HepG2 (cell line): ENCODE measurements at regions not wholly inside any gene's neighbourhood (a gene's known extent, or its start where the extent isn't known, plus 50 kb on each side); places are given as distances from the start of the nearest gene placed in this dataset.

Experiments used
- ATAC-seq: fragments of 200-7000 bp; cut with Tn5 transposase; 3 replicates; pipeline ENCODE4 v1.9.1; 2020; ENCODE audit warnings: mild to moderate bottlenecking, moderate library complexity
- BruUV-seq: library from RNA; stranded (reverse); fragments of 400-500 nt; replicated peaks from 2 replicates; lab custom pipeline; 2021; lab: Mats Ljungman, UMichigan
- CTCF ChIA-PET: fragments of 300-600 bp; formaldehyde crosslinking; extraction: SDS; loops from one replicate; lab custom pipeline; 2021; ENCODE audit warnings: low total read pairs, inconsistent platforms, low intra/inter-chr PET ratio; lab: Yijun Ruan, JAX
- POLR2A ChIA-PET: fragments of 350-600 bp; sonication (Branson Sonifier 250); formaldehyde crosslinking; loops from one replicate; lab custom pipeline; 2020; ENCODE audit warnings: antibody characterized with exemption, inconsistent platforms; lab: Yijun Ruan, JAX
- DNase-seq: peaks from one replicate; pipeline ENCODE4 v3.0.0-alpha.2; 2015; ENCODE audit warnings: low spot score
- FAIRE-seq: peaks from 3 replicates; lab custom pipeline; 2011; peaks lifted over from hg19 to GRCh38; lab: Jason Lieb, UNC
- H2AFZ ChIP-seq: one replicate; pipeline ENCODE4 v1.6.1; 2011; ENCODE audit warnings: low read length, inconsistent platforms
- H3K27ac ChIP-seq: fragments of 300-600 bp; 3 replicates; pipeline ENCODE4 v1.8.0; 2011; ENCODE audit warnings: mixed run types, mild to moderate bottlenecking, mixed read lengths, low read length, inconsistent platforms; ENCODE audit not compliant: insufficient read depth; ENCODE audit errors: extremely low read length
- H3K27me3 ChIP-seq, 2 experiments: fragments of 200-600 bp in 1 of 2; 2 replicates in 1 of 2; 3 replicates in 1 of 2; pipeline versions ENCODE4 v1.6.0 to v1.8.0; 2011; ENCODE audit warnings: low read length in 2 of 2, mild to moderate bottlenecking in 2 of 2, moderate library complexity in 2 of 2, inconsistent platforms in 1 of 2; ENCODE audit not compliant: insufficient read depth in 2 of 2, control insufficient read depth in 1 of 2
- H3K36me3 ChIP-seq, 2 experiments: fragments of 200-600 bp in 1 of 2; replicated peaks in 1 of 2; 2 replicates in 1 of 2; 3 replicates in 1 of 2; pipeline versions ENCODE4 v1.5.1 to v1.8.0; 2011; ENCODE audit warnings: low read length in 2 of 2, inconsistent platforms in 1 of 2; ENCODE audit not compliant: insufficient read depth in 2 of 2, control insufficient read depth in 1 of 2
- H3K4me1 ChIP-seq: 2 replicates; pipeline ENCODE4 v1.5.1; 2012; ENCODE audit warnings: low read length, inconsistent platforms; ENCODE audit not compliant: insufficient read depth
- H3K4me2 ChIP-seq: 2 replicates; pipeline ENCODE4 v1.6.0; 2011; ENCODE audit warnings: low read depth, low read length, inconsistent platforms
- H3K4me3 ChIP-seq, 3 experiments: fragments of 200-600 bp in 1 of 3; sonication (generic), shearing (Covaris generic) in 1 of 3; replicated peaks in 1 of 3; 2 replicates each; pipeline ENCODE4 v1.5.1; 2011 to 2016; ENCODE audit warnings: low read length in 3 of 3, inconsistent platforms in 2 of 3, low read depth in 2 of 3, mild to moderate bottlenecking in 2 of 3, control low read depth in 1 of 3, mixed read lengths in 1 of 3; ENCODE audit not compliant: insufficient read depth in 1 of 3
- H3K79me2 ChIP-seq: one replicate; pipeline ENCODE4 v1.6.1; 2011; ENCODE audit warnings: low read length, inconsistent platforms; ENCODE audit not compliant: insufficient read depth
- H3K9ac ChIP-seq: 2 replicates; pipeline ENCODE4 v1.6.0; 2011; ENCODE audit warnings: mild to moderate bottlenecking, low read depth, low read length, inconsistent platforms; ENCODE audit not compliant: insufficient read depth
- H3K9me3 ChIP-seq: 2 replicates; pipeline ENCODE4 v1.5.1; 2012; ENCODE audit warnings: mild to moderate bottlenecking, low read length
- H4K20me1 ChIP-seq: 2 replicates; pipeline ENCODE4 v1.6.0; 2011; ENCODE audit warnings: inconsistent platforms, mild to moderate bottlenecking, low read length, moderate library complexity; ENCODE audit not compliant: insufficient read depth
- AFF4 ChIP-seq: sonication (generic); formaldehyde crosslinking; IDR thresholded peaks from 2 replicates; pipeline ENCODE4 v1.4.0; 2020; ENCODE audit warnings: missing genetic modification reagents
- ATF7-NPFF ChIP-seq: sonication (generic); formaldehyde crosslinking; IDR thresholded peaks from 2 replicates; pipeline ENCODE4 v1.8.1; 2023; ENCODE audit warnings: mild to moderate bottlenecking, low read depth, missing genetic modification reagents, moderate library complexity
- LCORL ChIP-seq, 2 experiments: fragments of 450-650 bp in 1 of 2; sonication (generic) in 1 of 2; formaldehyde crosslinking in 1 of 2; IDR thresholded peaks; 2 replicates each; pipeline versions ENCODE4 v1.5.0 to v1.6.1; 2017 to 2020; ENCODE audit warnings: antibody characterized with exemption in 1 of 2, missing genetic modification reagents in 1 of 2
- NR2F1 ChIP-seq, 2 experiments: fragments of 450-650 bp in 1 of 2; formaldehyde crosslinking in 1 of 2; IDR thresholded peaks; 2 replicates each; pipeline versions ENCODE4 v1.5.0 to v1.6.1; 2016 to 2020; ENCODE audit warnings: mild to moderate bottlenecking in 1 of 2, missing compliant biosample characterization in 1 of 2, missing genetic modification reagents in 1 of 2, moderate library complexity in 1 of 2
- NR2F6 ChIP-seq, 2 experiments: IDR thresholded peaks; 2 replicates each; pipeline ENCODE4 v1.6.1; 2016; ENCODE audit warnings: antibody characterized with exemption in 1 of 2, mild to moderate bottlenecking in 1 of 2
- ZMAT3 ChIP-seq: sonication (generic); formaldehyde crosslinking; conservative IDR thresholded peaks from 2 replicates; pipeline ENCODE4 v1.7.0; 2021; ENCODE audit warnings: missing genetic modification reagents
- ZNF281 ChIP-seq: sonication (generic); formaldehyde crosslinking; IDR thresholded peaks from 2 replicates; pipeline ENCODE4 v1.4.0; 2020; ENCODE audit warnings: missing genetic modification reagents, borderline replicate concordance
- ZNF580 ChIP-seq: IDR thresholded peaks from 2 replicates; pipeline ENCODE4 v1.6.1; 2016; ENCODE audit warnings: low read depth, borderline replicate concordance
- ZNF598 ChIP-seq: sonication (generic); formaldehyde crosslinking; IDR thresholded peaks from 2 replicates; pipeline ENCODE4 v1.5.1; 2020; ENCODE audit warnings: mild to moderate bottlenecking, missing genetic modification reagents, borderline replicate concordance
- WGBS: methylation state at CpG from one replicate; pipeline ENCODE4 v1.1.6; 2017; ENCODE audit warnings: low lambda C conversion rate; 5-methylcytosine and 5-hydroxymethylcytosine counted together
- in situ Hi-C: cut with HindIII; loops from 2 replicates; pipeline ENCODE4 v1.10.0; 2017; ENCODE audit warnings: low pct_unique_long_range_greater_than_20kb; ENCODE audit not compliant: extremely low pct_ligation_motif_present
- intact Hi-C: fragments of 100-400 bp; cut with micrococcal nuclease; formaldehyde crosslinking; loops from one replicate; pipeline ENCODE4 v1.10.0; 2022; ENCODE audit not compliant: unreplicated experiment

- TF ChIP-seq ATF7-NPFF (CRISPR knock-in tag) (no peak), ZNF580 (no peak), AFF4 (CRISPR knock-in tag) (no peak), ZNF598 (CRISPR knock-in tag) (no peak), ZMAT3 (CRISPR knock-in tag) (no peak)
Measured at GRCh38 chr22:27433099-27433498, 368.5 kb downstream of the MN1 start (continued).

- no peak overlapping the region for H3K4me3 ChIP-seq
- TF ChIP-seq NR2F6 (IDR thresholded peaks at IDR 0.05) (peak; percentile 47; the same call in 1 of the 2 replicates), NR2F6 (CRISPR knock-in tag; IDR thresholded peaks at IDR 0.05) (no peak; the same call in 1 of the 2 replicates), ZNF281 (CRISPR knock-in tag) (peak; percentile 81), LCORL (IDR thresholded peaks at IDR 0.05) (no peak), LCORL (CRISPR knock-in tag; IDR thresholded peaks at IDR 0.05) (no peak), NR2F1 (CRISPR knock-in tag; IDR thresholded peaks at IDR 0.05) (peak in 1 of 2 experiments; percentile 18; a peak in 1 of 4 replicates)
- TF ChIP-seq, all 625 proteins: peak for 3
- no TSS peak for BruUV-seq
- peaks cover 13% of the 10 kb centered on the region for H3K4me1 ChIP-seq
- H3K9ac ChIP-seq: no peak overlapping the region
- H3K27ac ChIP-seq: no peak overlapping the region
- 0 out of 5 replicates have a peak, but pooled peaks cover 0 to 3% of the 10 kb centered on the region in 2 experiments for H3K27me3 ChIP-seq
- CTCF ChIA-PET: no interaction called here
- POLR2A ChIA-PET: interaction anchor here (0.6 kb wide), 1 partner anchor 23 kb away, joined by 4 read pairs; no protein-coding TSS in a partner anchor
- intact Hi-C loops: no loop called here
- in situ Hi-C loops: no loop called here
- H4K20me1 ChIP-seq: no peaks in the 10 kb centered on the region
- H3K9me3 ChIP-seq: peaks cover 11% of the 10 kb centered on the region
- ATAC-seq (no peak), FAIRE-seq (no peak), DNase-seq (no peak)
- H3K36me3 ChIP-seq: no peaks in the 10 kb centered on the region
- H3K79me2 ChIP-seq: no peaks in the 10 kb centered on the region
- H3K4me2 ChIP-seq: no peak overlapping the region; the same call in 1 of the 2 replicates
- 45% methylated on average over 8 of the region's 10 CpGs for WGBS
- H2AFZ ChIP-seq: no peak overlapping the region
Measured at GRCh38 chr22:27433585-27434190, 367.9 kb downstream of the MN1 start.
